ENCODE measurements at regions not wholly inside any gene's neighbourhood (a gene's known extent, or its start where the extent isn't known, plus 50 kb on each side); places are given as distances from the start of the nearest gene placed in this dataset.

GRCh38 chr1:200269256-200269655, 140.6 kb downstream of the ZNF281 start:
- no peak for TF ChIP-seq FOXP2 (optimal IDR thresholded peaks at IDR 0.05; ENCODE audit: control extremely low read depth, extremely low read length, insufficient read depth)
- no peak for TF ChIP-seq POLR2AphosphoS5 (IDR thresholded peaks at IDR 0.05; ENCODE audit: borderline replicate concordance, low read depth, low read length)
- no peak for TF ChIP-seq EZH2 (IDR thresholded peaks at IDR 0.05)
